ENCODE measurements at regions not wholly inside any gene's neighbourhood (a gene's known extent, or its start where the extent isn't known, plus 50 kb on each side); places are given as distances from the start of the nearest gene placed in this dataset.

GRCh38 chr6:104630522-104630921, 229.2 kb downstream of the HACE1 start:
- ATAC-seq (ENCODE audit: low FRiP score): no peak
- Histone ChIP-seq H3K27me3 (ENCODE audit: control insufficient read depth in 1 of 2, insufficient read depth in 2 of 2, low read length in 1 of 2) (no peaks in the 10 kb centered on the region), H3K9me3 (ENCODE audit: control insufficient read depth, low read length) (no peaks in the 10 kb centered on the region), H3K36me3 (ENCODE audit: control insufficient read depth in 1 of 2, insufficient read depth in 2 of 2, low read length in 1 of 2) (no peaks in the 10 kb centered on the region), H3K27ac (ENCODE audit: low read depth in 1 of 2, low read length in 2 of 2) (no peak overlapping the region), H3K4me3 (ENCODE audit: low read length in 2 of 2) (no peak overlapping the region), H3K4me1 (ENCODE audit: control insufficient read depth in 1 of 2, insufficient read depth in 2 of 2, low read length in 2 of 2) (no peaks in the 10 kb centered on the region)
- DNase-seq: no peak
- intact Hi-C loops (cut with DNase I): no loop called here
- 62 to 68% methylated on average over 3 of the region's 3 CpGs for WGBS, 2 donors

DNA sequence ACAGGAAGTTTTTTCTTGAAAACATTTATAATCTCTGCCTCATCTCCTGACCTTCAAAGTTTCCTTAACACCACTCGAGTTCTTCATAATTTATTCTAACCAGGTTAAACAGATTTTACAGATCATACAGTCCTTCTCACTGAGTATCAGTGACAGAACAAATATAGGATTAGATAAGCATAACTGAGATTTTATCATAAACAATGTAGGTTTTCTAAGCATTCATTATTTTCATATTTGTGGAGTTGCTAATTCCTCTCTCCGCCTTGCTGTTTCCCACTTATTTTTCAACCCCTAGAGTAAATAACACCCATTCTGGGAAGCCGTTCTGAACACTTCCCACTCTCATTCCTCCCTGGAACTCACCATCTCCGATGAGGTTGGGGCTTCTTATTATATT, 229.9 kb downstream of the HACE1 start:
- no peaks in the 10 kb centered on the region for H3K27me3 ChIP-seq (ENCODE audit: control insufficient read depth in 1 of 2, insufficient read depth in 2 of 2, low read length in 1 of 2)
- H3K36me3 ChIP-seq (ENCODE audit: control insufficient read depth in 1 of 2, insufficient read depth in 2 of 2, low read length in 1 of 2): no peaks in the 10 kb centered on the region
- intact Hi-C loops (cut with DNase I): no loop called here
- DNase-seq: no peak
- no peak overlapping the region for H3K27ac ChIP-seq (ENCODE audit: low read depth in 1 of 2, low read length in 2 of 2)
- 69 to 73% methylated on average over 4 of the region's 4 CpGs for WGBS, 2 donors
- H3K9me3 ChIP-seq (ENCODE audit: control insufficient read depth, low read length): no peaks in the 10 kb centered on the region
- no peak for ATAC-seq (ENCODE audit: low FRiP score)
- H3K4me1 ChIP-seq (ENCODE audit: control insufficient read depth in 1 of 2, insufficient read depth in 2 of 2, low read length in 2 of 2): no peaks in the 10 kb centered on the region
- no peak overlapping the region for H3K4me3 ChIP-seq (ENCODE audit: low read length in 2 of 2)

DNA sequence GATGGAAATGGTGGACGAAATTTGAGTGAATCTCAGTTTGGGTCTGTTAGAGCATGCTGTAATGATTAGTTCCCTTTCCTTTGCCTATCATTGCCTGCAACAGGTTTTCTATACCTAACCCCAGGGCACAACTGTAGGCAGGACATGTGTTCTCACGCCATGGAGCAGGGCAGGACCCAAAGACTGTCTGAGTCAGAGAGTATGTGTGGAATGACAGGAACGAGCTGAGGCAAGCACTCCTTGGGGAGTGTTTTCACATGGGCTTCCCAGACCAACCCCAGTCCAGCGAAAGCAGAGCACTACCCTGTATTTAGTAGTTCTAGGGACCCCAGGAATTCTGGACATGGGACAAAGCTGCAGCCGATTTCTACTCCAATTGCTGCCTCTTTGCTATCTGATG, 234.2 kb downstream of the HACE1 start:
- no peaks in the 10 kb centered on the region for H3K9me3 ChIP-seq (ENCODE audit: control insufficient read depth, low read length)
- intact Hi-C loops (cut with DNase I): no loop called here
- no peaks in the 10 kb centered on the region for H3K36me3 ChIP-seq (ENCODE audit: control insufficient read depth in 1 of 2, insufficient read depth in 2 of 2, low read length in 1 of 2)
- WGBS, 2 donors: 33 to 51% methylated on average over 5 of the region's 5 CpGs
- H3K4me1 ChIP-seq (ENCODE audit: control insufficient read depth in 1 of 2, insufficient read depth in 2 of 2, low read length in 2 of 2): no peaks in the 10 kb centered on the region
- DNase-seq (no peak), ATAC-seq (ENCODE audit: low FRiP score) (no peak)
- H3K4me3 ChIP-seq (ENCODE audit: low read length in 2 of 2): no peak overlapping the region
- H3K27me3 ChIP-seq (ENCODE audit: control insufficient read depth in 1 of 2, insufficient read depth in 2 of 2, low read length in 1 of 2): no peaks in the 10 kb centered on the region
- H3K27ac ChIP-seq (ENCODE audit: low read depth in 1 of 2, low read length in 2 of 2): no peak overlapping the region

DNA sequence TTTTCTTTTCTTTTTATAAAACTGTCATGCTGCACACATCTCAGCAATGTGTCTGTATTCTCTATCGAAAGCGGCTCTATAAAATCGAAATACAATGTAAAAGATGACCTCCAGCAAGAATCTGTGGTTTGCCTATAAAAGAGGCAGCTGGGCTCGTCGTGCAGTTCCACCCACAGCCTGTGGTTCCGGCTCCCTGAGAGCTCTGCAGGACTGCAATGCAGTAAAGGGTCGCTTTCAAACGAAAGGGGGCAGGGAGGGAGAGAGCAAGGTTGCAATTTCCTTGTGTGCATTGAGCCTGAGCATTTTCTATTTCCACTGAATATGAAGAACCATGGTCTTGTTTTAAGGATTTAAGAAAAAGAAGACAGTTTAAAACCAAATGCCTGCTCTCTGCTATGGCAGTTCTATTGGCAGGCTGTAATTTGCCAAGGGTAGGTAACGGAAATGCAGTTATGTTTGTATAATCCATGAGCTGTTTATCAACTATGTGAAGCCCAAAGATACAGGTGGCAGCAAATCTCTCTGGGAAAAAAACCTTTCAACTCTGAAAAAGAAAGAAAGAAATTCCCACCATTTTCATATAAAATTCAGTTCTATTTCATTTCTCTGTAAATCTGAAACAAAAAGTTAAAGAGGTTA, 236.5 kb downstream of the HACE1 start:
- DNase-seq (no peak), ATAC-seq (ENCODE audit: low FRiP score) (no peak)
- 43 to 44% methylated on average over 9 of the region's 9 CpGs for WGBS, 2 donors
- Histone ChIP-seq H3K9me3 (ENCODE audit: control insufficient read depth, low read length) (no peaks in the 10 kb centered on the region), H3K27me3 (ENCODE audit: control insufficient read depth in 1 of 2, insufficient read depth in 2 of 2, low read length in 1 of 2) (no peaks in the 10 kb centered on the region), H3K36me3 (ENCODE audit: control insufficient read depth in 1 of 2, insufficient read depth in 2 of 2, low read length in 1 of 2) (no peaks in the 10 kb centered on the region), H3K4me3 (ENCODE audit: low read length in 2 of 2) (no peak overlapping the region), H3K4me1 (ENCODE audit: control insufficient read depth in 1 of 2, insufficient read depth in 2 of 2, low read length in 2 of 2) (no peaks in the 10 kb centered on the region), H3K27ac (ENCODE audit: low read depth in 1 of 2, low read length in 2 of 2) (no peak overlapping the region)
- intact Hi-C loops (cut with DNase I): no loop called here

GRCh38 chr6:104621396-104621795, 238.3 kb downstream of the HACE1 start:
- Histone ChIP-seq H3K4me3 (ENCODE audit: low read length in 2 of 2) (no peak overlapping the region), H3K36me3 (ENCODE audit: control insufficient read depth in 1 of 2, insufficient read depth in 2 of 2, low read length in 1 of 2) (no peaks in the 10 kb centered on the region), H3K9me3 (ENCODE audit: control insufficient read depth, low read length) (no peaks in the 10 kb centered on the region), H3K27ac (ENCODE audit: low read depth in 1 of 2, low read length in 2 of 2) (no peak overlapping the region), H3K27me3 (ENCODE audit: control insufficient read depth in 1 of 2, insufficient read depth in 2 of 2, low read length in 1 of 2) (no peaks in the 10 kb centered on the region), H3K4me1 (ENCODE audit: control insufficient read depth in 1 of 2, insufficient read depth in 2 of 2, low read length in 2 of 2) (peaks cover 0 to 3% of the 10 kb centered on the region in 2 donors)
- ATAC-seq (ENCODE audit: low FRiP score) (no peak), DNase-seq (no peak)
- intact Hi-C loops (cut with DNase I): no loop called here
- 81 to 85% methylated on average over 2 of the region's 2 CpGs for WGBS, 2 donors

DNA sequence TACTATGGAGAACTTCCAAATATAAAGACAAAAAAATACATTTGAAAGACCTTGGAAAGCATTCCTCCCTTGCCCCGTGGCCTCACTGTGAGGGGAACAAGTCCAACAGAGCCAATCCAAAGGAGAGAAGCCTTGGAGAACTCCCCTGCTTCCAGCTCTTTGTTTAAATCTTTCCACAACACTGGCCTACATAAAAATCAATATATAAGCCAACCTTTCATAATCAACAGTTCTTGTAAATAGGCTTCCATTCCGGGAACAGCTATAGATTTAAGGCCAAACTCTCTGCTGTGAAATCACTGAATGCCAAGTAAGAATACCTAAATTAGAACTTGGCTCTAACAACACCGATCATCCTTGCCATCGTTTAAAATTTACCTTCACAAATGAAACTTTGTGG, 242.1 kb downstream of the HACE1 start:
- peaks cover 0 to 3% of the 10 kb centered on the region in 2 donors for H3K4me1 ChIP-seq (ENCODE audit: control insufficient read depth in 1 of 2, insufficient read depth in 2 of 2, low read length in 2 of 2)
- H3K9me3 ChIP-seq (ENCODE audit: control insufficient read depth, low read length): no peaks in the 10 kb centered on the region
- no peak overlapping the region for H3K4me3 ChIP-seq (ENCODE audit: low read length in 2 of 2)
- no peaks in the 10 kb centered on the region for H3K27me3 ChIP-seq (ENCODE audit: control insufficient read depth in 1 of 2, insufficient read depth in 2 of 2, low read length in 1 of 2)
- no peak overlapping the region for H3K27ac ChIP-seq (ENCODE audit: low read depth in 1 of 2, low read length in 2 of 2)
- DNase-seq: no peak
- intact Hi-C loops (cut with DNase I): no loop called here
- H3K36me3 ChIP-seq (ENCODE audit: control insufficient read depth in 1 of 2, insufficient read depth in 2 of 2, low read length in 1 of 2): no peaks in the 10 kb centered on the region
- 10 to 12% methylated on average over 4 of the region's 4 CpGs for WGBS, 2 donors
- ATAC-seq (ENCODE audit: low FRiP score): no peak

DNA sequence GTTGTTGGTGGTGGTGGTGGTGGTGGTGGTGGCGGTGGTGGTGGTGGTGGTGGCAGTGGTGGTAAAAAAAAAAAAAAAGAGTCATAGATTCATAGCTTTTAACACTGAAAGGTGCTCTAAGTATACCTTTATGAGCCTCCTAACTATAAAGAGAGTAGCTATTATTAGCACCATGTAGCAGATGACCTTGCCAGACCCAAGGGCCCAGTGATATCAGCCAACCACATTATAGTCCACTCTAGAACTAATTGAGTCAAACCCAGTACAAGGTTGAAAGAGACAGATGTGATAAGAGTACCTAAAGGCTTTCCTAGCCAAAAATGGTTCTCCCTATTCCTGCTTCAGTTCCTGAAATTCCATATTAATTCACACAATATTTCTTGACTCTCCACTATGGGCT, 245.3 kb downstream of the HACE1 start:
- H3K36me3 ChIP-seq (ENCODE audit: control insufficient read depth in 1 of 2, insufficient read depth in 2 of 2, low read length in 1 of 2): no peaks in the 10 kb centered on the region
- intact Hi-C loops (cut with DNase I): no loop called here
- H3K9me3 ChIP-seq (ENCODE audit: control insufficient read depth, low read length): no peaks in the 10 kb centered on the region
- DNase-seq (no peak), ATAC-seq (ENCODE audit: low FRiP score) (no peak)
- no peaks in the 10 kb centered on the region for H3K27me3 ChIP-seq (ENCODE audit: control insufficient read depth in 1 of 2, insufficient read depth in 2 of 2, low read length in 1 of 2)
- H3K4me3 ChIP-seq (ENCODE audit: low read length in 2 of 2): no peak overlapping the region
- peaks cover 0 to 3% of the 10 kb centered on the region in 2 donors for H3K4me1 ChIP-seq (ENCODE audit: control insufficient read depth in 1 of 2, insufficient read depth in 2 of 2, low read length in 2 of 2)
- WGBS, 2 donors: 100% methylated on average over 1 of the region's 1 CpG
- no peak overlapping the region for H3K27ac ChIP-seq (ENCODE audit: low read depth in 1 of 2, low read length in 2 of 2)

DNA sequence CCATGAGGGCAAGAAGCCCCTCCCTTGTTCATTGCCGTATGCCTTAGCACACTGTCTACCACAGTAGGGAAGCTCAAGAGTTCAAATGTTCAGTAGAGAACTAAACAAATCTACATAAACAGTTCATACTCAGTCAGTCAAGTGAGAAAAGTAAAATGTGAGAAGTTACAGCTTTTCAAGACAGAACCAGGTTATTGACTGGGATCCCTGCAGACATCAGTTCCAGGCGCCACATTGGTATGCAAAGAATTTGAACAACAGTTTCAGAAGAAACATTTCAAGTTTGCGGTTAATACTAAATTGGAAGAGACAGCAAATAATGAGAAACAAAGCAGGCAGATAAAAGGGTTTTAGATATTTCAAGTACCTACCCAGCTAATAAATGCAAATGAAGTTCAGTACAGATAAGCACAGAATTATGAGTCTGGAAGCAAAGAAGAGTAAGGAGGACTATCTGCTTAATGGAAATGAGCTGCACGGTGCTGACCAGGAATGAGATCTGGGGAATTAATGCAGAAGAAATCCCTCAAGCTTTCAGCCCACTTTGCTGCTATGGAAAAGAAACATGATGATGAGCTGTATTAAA, 246.2 kb downstream of the HACE1 start:
- Histone ChIP-seq H3K27me3 (ENCODE audit: control insufficient read depth in 1 of 2, insufficient read depth in 2 of 2, low read length in 1 of 2) (no peaks in the 10 kb centered on the region), H3K4me3 (ENCODE audit: low read length in 2 of 2) (no peak overlapping the region), H3K36me3 (ENCODE audit: control insufficient read depth in 1 of 2, insufficient read depth in 2 of 2, low read length in 1 of 2) (no peaks in the 10 kb centered on the region), H3K4me1 (ENCODE audit: control insufficient read depth in 1 of 2, insufficient read depth in 2 of 2, low read length in 2 of 2) (peaks cover 0 to 3% of the 10 kb centered on the region in 2 donors), H3K27ac (ENCODE audit: low read depth in 1 of 2, low read length in 2 of 2) (no peak overlapping the region), H3K9me3 (ENCODE audit: control insufficient read depth, low read length) (no peaks in the 10 kb centered on the region)
- DNase-seq (no peak), ATAC-seq (ENCODE audit: low FRiP score) (no peak)
- WGBS, 2 donors: 55 to 62% methylated on average over 4 of the region's 4 CpGs
- intact Hi-C loops (cut with DNase I): no loop called here

DNA sequence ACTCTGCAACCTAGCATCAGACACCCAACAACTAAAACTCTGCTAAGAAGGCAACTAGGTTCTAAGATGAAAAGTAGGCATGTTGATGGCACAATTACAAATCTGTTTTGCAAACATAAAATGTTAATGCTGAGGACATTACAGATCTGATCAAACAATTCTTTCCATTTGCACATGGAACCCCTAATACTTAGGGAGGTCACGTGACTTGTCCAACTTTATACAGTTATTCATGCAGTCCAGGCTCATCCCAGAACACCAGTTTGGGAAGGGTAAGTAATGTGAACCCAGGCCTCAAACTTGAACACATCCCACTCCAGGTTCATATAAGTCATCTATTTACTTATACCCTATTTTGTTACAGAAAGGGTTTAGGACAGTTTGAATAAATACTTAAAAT, 247.2 kb downstream of the HACE1 start:
- Histone ChIP-seq H3K27ac (ENCODE audit: low read depth in 1 of 2, low read length in 2 of 2) (no peak overlapping the region), H3K4me3 (ENCODE audit: low read length in 2 of 2) (no peak overlapping the region), H3K36me3 (ENCODE audit: control insufficient read depth in 1 of 2, insufficient read depth in 2 of 2, low read length in 1 of 2) (no peaks in the 10 kb centered on the region), H3K9me3 (ENCODE audit: control insufficient read depth, low read length) (no peaks in the 10 kb centered on the region), H3K27me3 (ENCODE audit: control insufficient read depth in 1 of 2, insufficient read depth in 2 of 2, low read length in 1 of 2) (no peaks in the 10 kb centered on the region), H3K4me1 (ENCODE audit: control insufficient read depth in 1 of 2, insufficient read depth in 2 of 2, low read length in 2 of 2) (peaks cover 0 to 1% of the 10 kb centered on the region in 2 donors)
- DNase-seq: no peak
- no peak for ATAC-seq (ENCODE audit: low FRiP score)
- intact Hi-C loops (cut with DNase I): no loop called here
- 96 to 97% methylated on average over 1 of the region's 1 CpG for WGBS, 2 donors
